Stimulated activated CD4-positive, alpha-beta T cell treated with anti-CD3 and anti-CD28 coated beads, Interleukin-2, amount 100 ng/mL, for 24 hours (primary cell): ENCODE measurements at regions not wholly inside any gene's neighbourhood (a gene's known extent, or its start where the extent isn't known, plus 50 kb on each side); places are given as distances from the start of the nearest gene placed in this dataset.

Experiments used
- DNase-seq, 2 donors: peaks; one replicate each; pipeline ENCODE4 v3.0.0-alpha.2; 2020

- no peak for DNase-seq
These were observed 1496.8 kb downstream of the RPA4 start for GRCh38 chrX:98380556-98380955.

GRCh38 chrX:98398542-98398941 lies 1514.8 kb downstream of the RPA4 start:
- no peak for DNase-seq

- no peak for DNase-seq
These were observed 1521.7 kb downstream of the RPA4 start for GRCh38 chrX:98405376-98405775.

GRCh38 chrX:98407584-98407983 lies 1523.9 kb downstream of the RPA4 start:
- no peak for DNase-seq

- no peak for DNase-seq
These were observed 1526.2 kb downstream of the RPA4 start for GRCh38 chrX:98409867-98410266.

GRCh38 chrX:98412058-98412457 lies 1528.3 kb downstream of the RPA4 start:
- DNase-seq, result no peak

- DNase-seq, result no peak
These were observed 1538.8 kb downstream of the RPA4 start for GRCh38 chrX:98422536-98422935.

GRCh38 chrX:98432413-98432812 lies 1548.7 kb downstream of the RPA4 start:
- DNase-seq, result no peak

- DNase-seq, result no peak
These were observed 1564.8 kb downstream of the RPA4 start for GRCh38 chrX:98448524-98448923.

GRCh38 chrX:98452456-98452855 lies 1568.7 kb downstream of the RPA4 start:
- DNase-seq, result no peak

GRCh38 chrX:98459669-98460068 lies 1576.0 kb downstream of the RPA4 start:
- no peak for DNase-seq

- DNase-seq, result no peak
These were observed 1596.9 kb downstream of the RPA4 start for GRCh38 chrX:98480606-98481005.

- no peak for DNase-seq
These were observed 1597.9 kb downstream of the RPA4 start for GRCh38 chrX:98481636-98482035.

- no peak for DNase-seq
These were observed 1607.0 kb downstream of the RPA4 start for GRCh38 chrX:98490670-98491069.

- no peak for DNase-seq
These were observed 1617.7 kb downstream of the RPA4 start for GRCh38 chrX:98501426-98501825.

GRCh38 chrX:98506907-98507306 lies 1623.2 kb downstream of the RPA4 start:
- DNase-seq, result no peak

GRCh38 chrX:98514032-98514431 lies 1630.3 kb downstream of the RPA4 start:
- no peak for DNase-seq

- no peak for DNase-seq
These were observed 1632.4 kb downstream of the RPA4 start for GRCh38 chrX:98516120-98516519.

- DNase-seq, result no peak
These were observed 1639.3 kb downstream of the RPA4 start for GRCh38 chrX:98523026-98523425.

- no peak for DNase-seq
These were observed 1639.8 kb downstream of the RPA4 start for GRCh38 chrX:98523521-98523920.

GRCh38 chrX:98548519-98548918 lies 1664.8 kb downstream of the RPA4 start:
- DNase-seq, result no peak

- DNase-seq, result no peak
These were observed 1685.1 kb downstream of the RPA4 start for GRCh38 chrX:98568795-98569194.

GRCh38 chrX:98605941-98606340 lies 1722.2 kb downstream of the RPA4 start:
- no peak for DNase-seq

GRCh38 chrX:98607739-98608138 lies 1724.0 kb downstream of the RPA4 start:
- DNase-seq, result no peak

- no peak for DNase-seq
These were observed 1743.9 kb downstream of the RPA4 start for GRCh38 chrX:98627645-98628044.

- DNase-seq, result no peak
These were observed 1753.7 kb downstream of the RPA4 start for GRCh38 chrX:98637451-98637850.
